CD14-positive monocyte (primary cell): ENCODE measurements at regions not wholly inside any gene's neighbourhood (a gene's known extent, or its start where the extent isn't known, plus 50 kb on each side); places are given as distances from the start of the nearest gene placed in this dataset.

ENCODE experiments used
- DNase-seq, 3 donors: peaks; one replicate each; pipeline ENCODE4 v3.0.0-alpha.2; 2011 to 2022
- H2AFZ ChIP-seq: 2 replicates; pipeline ENCODE4 v1.6.0; 2012; ENCODE audit warnings: mild to moderate bottlenecking, low read depth, low read length, inconsistent platforms; ENCODE audit not compliant: insufficient read depth, poor library complexity, severe bottlenecking
- H3K27ac ChIP-seq, 2 donors: 1 replicate in 1 of 2; 2 replicates in 1 of 2; pipeline ENCODE4 v1.5.1; 2012 to 2013; ENCODE audit warnings: low read length in 2 of 2, control low read depth in 1 of 2, inconsistent platforms in 1 of 2, low read depth in 1 of 2, mild to moderate bottlenecking in 1 of 2
- H3K27me3 ChIP-seq, 2 donors: one replicate each; pipeline versions ENCODE4 v1.6.0 to v1.6.1; 2011 to 2013; ENCODE audit warnings: low read length in 2 of 2; ENCODE audit not compliant: control insufficient read depth in 2 of 2, insufficient read depth in 2 of 2
- H3K36me3 ChIP-seq, 2 donors: replicated peaks in 1 of 2; 1 replicate in 1 of 2; 2 replicates in 1 of 2; pipeline versions ENCODE4 v1.5.1 to v1.6.1; 2012 to 2013; ENCODE audit warnings: low read length in 2 of 2, control low read depth in 1 of 2, inconsistent platforms in 1 of 2, mild to moderate bottlenecking in 1 of 2; ENCODE audit not compliant: insufficient read depth in 2 of 2, control insufficient read depth in 1 of 2
- H3K4me1 ChIP-seq, 2 donors: 1 replicate in 1 of 2; 2 replicates in 1 of 2; pipeline versions ENCODE4 v1.5.1 to v1.6.1; 2012 to 2013; ENCODE audit warnings: low read length in 2 of 2, control low read depth in 1 of 2, inconsistent platforms in 1 of 2, mild to moderate bottlenecking in 1 of 2, moderate library complexity in 1 of 2; ENCODE audit not compliant: insufficient read depth in 2 of 2, control insufficient read depth in 1 of 2
- H3K4me2 ChIP-seq: replicated peaks from 2 replicates; pipeline ENCODE3; 2012; ENCODE audit warnings: low read length, moderate library complexity, mild to moderate bottlenecking; ENCODE audit not compliant: poor library complexity, severe bottlenecking; ENCODE audit errors: extremely low read depth
- H3K4me3 ChIP-seq, 3 experiments: fragments of 200-600 bp in 1 of 3; sonication (generic) in 1 of 3; replicated peaks in 1 of 3; 1 replicate in 2 of 3; 2 replicates in 1 of 3; pipeline ENCODE4 v1.5.1; 2011 to 2013; ENCODE audit warnings: low read length in 3 of 3, mild to moderate bottlenecking in 3 of 3, control low read depth in 2 of 3, low read depth in 2 of 3, inconsistent platforms in 1 of 3, moderate library complexity in 1 of 3
- H3K79me2 ChIP-seq: 2 replicates; pipeline ENCODE4 v1.6.0; 2012; ENCODE audit warnings: mild to moderate bottlenecking, control low read depth, inconsistent platforms, low read length, moderate library complexity; ENCODE audit not compliant: insufficient read depth
- H3K9ac ChIP-seq: 2 replicates; pipeline ENCODE4 v1.6.0; 2017; ENCODE audit warnings: low read length, mild to moderate bottlenecking; ENCODE audit not compliant: insufficient read depth, poor library complexity, severe bottlenecking
- H3K9me3 ChIP-seq, 2 donors: replicated peaks in 1 of 2; 1 replicate in 1 of 2; 2 replicates in 1 of 2; pipeline versions ENCODE4 v1.5.1 to v1.6.1; 2012 to 2013; ENCODE audit warnings: low read length in 2 of 2, control low read depth in 1 of 2; ENCODE audit not compliant: control insufficient read depth in 1 of 2, insufficient read depth in 1 of 2
- H4K20me1 ChIP-seq: 2 replicates; pipeline ENCODE4 v1.6.0; 2012; ENCODE audit warnings: mild to moderate bottlenecking, low read length, control low read depth, moderate library complexity; ENCODE audit not compliant: insufficient read depth
- H3K27ac Mint-ChIP-seq, 7 donors: one replicate each; pipeline ENCODE4 v1.8.0; 2020; ENCODE audit warnings: mild to moderate bottlenecking in 7 of 7, mixed read lengths in 7 of 7, moderate library complexity in 6 of 7, inconsistent platforms in 2 of 7
- H3K27me3 Mint-ChIP-seq, 3 donors: one replicate each; pipeline ENCODE4 v1.8.0; 2021 to 2022; ENCODE audit warnings: low read depth in 3 of 3, mild to moderate bottlenecking in 3 of 3, mixed read lengths in 3 of 3, moderate library complexity in 3 of 3, inconsistent platforms in 1 of 3
- H3K36me3 Mint-ChIP-seq, 2 donors: one replicate each; pipeline ENCODE4 v1.8.0; 2020; ENCODE audit warnings: mixed read lengths in 2 of 2, inconsistent platforms in 1 of 2, mild to moderate bottlenecking in 1 of 2
- H3K4me1 Mint-ChIP-seq: one replicate; pipeline ENCODE4 v1.8.0; 2020; ENCODE audit warnings: mild to moderate bottlenecking, mixed read lengths
- H3K4me3 Mint-ChIP-seq, 2 donors: one replicate each; pipeline ENCODE4 v1.8.0; 2020; ENCODE audit warnings: mild to moderate bottlenecking in 2 of 2, mixed read lengths in 2 of 2, moderate library complexity in 1 of 2
- H3K9me3 Mint-ChIP-seq, 7 donors: one replicate each; pipeline ENCODE4 v1.8.0; 2020 to 2022; ENCODE audit warnings: mixed read lengths in 7 of 7, mild to moderate bottlenecking in 6 of 7, moderate library complexity in 6 of 7, inconsistent platforms in 2 of 7
- CTCF ChIP-seq: fragments of 200-600 bp; IDR thresholded peaks from one replicate; pipeline ENCODE4 v1.8.0; 2022; ENCODE audit warnings: antibody characterized with exemption, mild to moderate bottlenecking
- WGBS: methylation state at CpG from one replicate; pipeline ENCODE4 v1.1.5; 2013; ENCODE audit warnings: missing lambda C conversion rate; ENCODE audit not compliant: insufficient coverage; 5-methylcytosine and 5-hydroxymethylcytosine counted together
- intact Hi-C, 2 donors: fragments of 100-400 bp; cut with micrococcal nuclease; formaldehyde crosslinking; loops; one replicate each; pipeline versions ENCODE4 v1.15.0 to v1.15.1; 2023

- Histone ChIP-seq H3K9ac (no peak overlapping the region), H3K9me3 (peaks cover 0 to 8% of the 10 kb centered on the region in 2 donors), H2AFZ (no peak overlapping the region), H3K4me1 (no peaks in the 10 kb centered on the region), H3K4me2 (no peak overlapping the region), H3K36me3 (no peaks in the 10 kb centered on the region), H4K20me1 (no peaks in the 10 kb centered on the region), H3K79me2 (no peaks in the 10 kb centered on the region), H3K27me3 (no peaks in the 10 kb centered on the region), H3K27ac (no peak overlapping the region), H3K4me3 (no peak overlapping the region)
- no peak for TF ChIP-seq CTCF
- no peaks in the 10 kb centered on the region for H3K4me1 Mint-ChIP-seq
- H3K27me3 Mint-ChIP-seq: peaks cover 0 to 2% (median 0%) of the 10 kb centered on the region in 3 donors
- peaks cover 4 to 18% (median 12%) of the 10 kb centered on the region in 7 donors for H3K9me3 Mint-ChIP-seq
- H3K27ac Mint-ChIP-seq: no peak overlapping the region
- intact Hi-C loops: no loop called here
- DNase-seq: no peak
- no peaks in the 10 kb centered on the region for H3K36me3 Mint-ChIP-seq
- H3K4me3 Mint-ChIP-seq: no peak overlapping the region
- 92% methylated on average over 2 of the region's 3 CpGs for WGBS
These were observed 315.4 kb downstream of the CYRIA start for GRCh38 chr2:16350211-16350610.

GRCh38 chr2:16349811-16350210, 315.8 kb downstream of the CYRIA start:
- H3K36me3 Mint-ChIP-seq: no peaks in the 10 kb centered on the region
- H3K27me3 Mint-ChIP-seq: peaks cover 0 to 2% (median 0%) of the 10 kb centered on the region in 3 donors
- H4K20me1 ChIP-seq: no peaks in the 10 kb centered on the region
- 70% methylated on average over 2 of the region's 2 CpGs for WGBS
- no peaks in the 10 kb centered on the region for H3K4me1 ChIP-seq
- no peak for DNase-seq
- peaks cover 0 to 8% of the 10 kb centered on the region in 2 donors for H3K9me3 ChIP-seq
- H3K27me3 ChIP-seq: no peaks in the 10 kb centered on the region
- H3K36me3 ChIP-seq: no peaks in the 10 kb centered on the region
- intact Hi-C loops: no loop called here
- no peak overlapping the region for H3K9ac ChIP-seq
- no peaks in the 10 kb centered on the region for H3K4me1 Mint-ChIP-seq
- H3K27ac ChIP-seq: no peak overlapping the region
- H3K27ac Mint-ChIP-seq: no peak overlapping the region
- H3K4me3 ChIP-seq: no peak overlapping the region
- no peak overlapping the region for H3K4me3 Mint-ChIP-seq
- peaks cover 6 to 18% (median 12%) of the 10 kb centered on the region in 7 donors for H3K9me3 Mint-ChIP-seq
- H3K79me2 ChIP-seq: no peaks in the 10 kb centered on the region
- no peak for TF ChIP-seq CTCF
- no peak overlapping the region for H3K4me2 ChIP-seq
- no peak overlapping the region for H2AFZ ChIP-seq
